Peyer's patch (tissue), 4 donors: ENCODE measurements at regions not wholly inside any gene's neighbourhood (a gene's known extent, or its start where the extent isn't known, plus 50 kb on each side); places are given as distances from the start of the nearest gene placed in this dataset.

Experiments
- DNase-seq, 3 donors: peaks; one replicate each; pipeline ENCODE4 v3.0.0-alpha.2; 2017 to 2019
- H3K27ac ChIP-seq, 4 donors: fragments of 200-600 bp; sonication (generic); one replicate each; pipeline ENCODE4 v1.5.1; 2016 to 2019
- H3K27me3 ChIP-seq, 2 donors: fragments of 200-600 bp; sonication (generic); one replicate each; pipeline ENCODE4 v1.5.1; 2019
- H3K36me3 ChIP-seq, 3 donors: fragments of 200-600 bp; sonication (generic); one replicate each; pipeline ENCODE4 v1.5.1; 2016 to 2019
- H3K4me1 ChIP-seq, 4 donors: fragments of 200-600 bp; sonication (generic); one replicate each; pipeline ENCODE4 v1.5.1; 2016 to 2019
- H3K4me3 ChIP-seq, 4 donors: fragments of 200-600 bp; sonication (generic); 1 replicate in 3 of 4; 2 replicates in 1 of 4; pipeline ENCODE4 v1.5.1; 2016 to 2019; ENCODE audit warnings: mild to moderate bottlenecking in 1 of 4
- H3K9me3 ChIP-seq, 4 donors: fragments of 200-600 bp; sonication (generic); one replicate each; pipeline ENCODE4 v1.5.1; 2016 to 2019; ENCODE audit warnings: mild to moderate bottlenecking in 1 of 4
- CTCF ChIP-seq, 6 experiments: fragments of 450-650 bp in 4 of 6; fragments of 200-600 bp in 2 of 6; sonication (generic) in 1 of 6; IDR thresholded peaks; one replicate each; pipeline ENCODE4 v1.5.1; 2017 to 2019; ENCODE audit warnings: antibody characterized with exemption in 6 of 6, mild to moderate bottlenecking in 3 of 6, moderate library complexity in 1 of 6
- POLR2A ChIP-seq, 2 donors: fragments of 450-650 bp; IDR thresholded peaks; one replicate each; pipeline ENCODE4 v1.5.1; 2017; ENCODE audit warnings: antibody characterized with exemption in 2 of 2, mild to moderate bottlenecking in 2 of 2, moderate library complexity in 2 of 2

- Histone ChIP-seq H3K36me3 (no peaks in the 10 kb centered on the region), H3K9me3 (peaks cover 0 to 11% (median 0%) of the 10 kb centered on the region in 4 donors), H3K4me3 (no peak overlapping the region), H3K27me3 (no peaks in the 10 kb centered on the region), H3K27ac (no peak overlapping the region), H3K4me1 (no peaks in the 10 kb centered on the region)
- DNase-seq, result no peak
- TF ChIP-seq CTCF (IDR thresholded peaks at IDR 0.05) (no peak), POLR2A (IDR thresholded peaks at IDR 0.05) (no peak)
Observed at GRCh38 chr17:427327-427726, 74.7 kb upstream of the RPH3AL start.

GRCh38 chr17:422196-422930, 69.8 kb upstream of the RPH3AL start:
- H3K36me3 ChIP-seq, result no peaks in the 10 kb centered on the region
- H3K27ac ChIP-seq, result no peak overlapping the region

GRCh38 chr17:420479-421175, 68.0 kb upstream of the RPH3AL start:
- Histone ChIP-seq H3K27me3 (no peaks in the 10 kb centered on the region), H3K9me3 (no peaks in the 10 kb centered on the region), H3K4me1 (peaks cover 0 to 14% (median 3%) of the 10 kb centered on the region in 4 donors), H3K27ac (peak overlapping the region in 1 of 4 donors; percentile 65), H3K4me3 (no peak overlapping the region), H3K36me3 (no peaks in the 10 kb centered on the region)
- no peak for TF ChIP-seq POLR2A (IDR thresholded peaks at IDR 0.05)
- no peak for TF ChIP-seq CTCF (IDR thresholded peaks at IDR 0.05)
- DNase-seq, result no peak

More at GRCh38 chr17:422196-422930, 69.8 kb upstream of the RPH3AL start:
- Histone ChIP-seq H3K27me3 (no peaks in the 10 kb centered on the region), H3K4me3 (no peak overlapping the region), H3K4me1 (peaks cover 0 to 14% (median 3%) of the 10 kb centered on the region in 4 donors), H3K9me3 (no peaks in the 10 kb centered on the region)
- no peak for DNase-seq
- TF ChIP-seq POLR2A (IDR thresholded peaks at IDR 0.05) (no peak), CTCF (IDR thresholded peaks at IDR 0.05) (no peak)

- H3K4me3 ChIP-seq, result no peak overlapping the region
- no peaks in the 10 kb centered on the region for H3K36me3 ChIP-seq
- TF ChIP-seq CTCF (IDR thresholded peaks at IDR 0.05) (no peak), POLR2A (IDR thresholded peaks at IDR 0.05) (no peak)
- no peaks in the 10 kb centered on the region for H3K27me3 ChIP-seq
- H3K27ac ChIP-seq, result peak overlapping the region in 3 of 4 donors; percentile 14 to 65 (median 39)
- H3K9me3 ChIP-seq, result no peaks in the 10 kb centered on the region
- peaks cover 0 to 14% (median 3%) of the 10 kb centered on the region in 4 donors for H3K4me1 ChIP-seq
- peak in 2 of 3 donors; percentile 50 to 77 for DNase-seq
Observed at GRCh38 chr17:419073-419735, 66.6 kb upstream of the RPH3AL start.

GRCh38 chr17:418421-418751, 65.8 kb upstream of the RPH3AL start:
- Histone ChIP-seq H3K27ac (peak overlapping the region; percentile 14 to 65 (median 32)), H3K4me3 (no peak overlapping the region), H3K4me1 (peaks cover 0 to 14% (median 3%) of the 10 kb centered on the region in 4 donors), H3K27me3 (no peaks in the 10 kb centered on the region), H3K36me3 (no peaks in the 10 kb centered on the region), H3K9me3 (no peaks in the 10 kb centered on the region)
- TF ChIP-seq CTCF (IDR thresholded peaks at IDR 0.05) (no peak), POLR2A (IDR thresholded peaks at IDR 0.05) (no peak)
- peak in 1 of 3 donors; percentile 56 for DNase-seq
